Keratinocyte (primary cell): ENCODE measurements at regions not wholly inside any gene's neighbourhood (a gene's known extent, or its start where the extent isn't known, plus 50 kb on each side); places are given as distances from the start of the nearest gene placed in this dataset.

Experiments used
- CTCF ChIP-seq, 3 experiments: IDR thresholded peaks in 1 of 3; conservative IDR thresholded peaks in 1 of 3; optimal IDR thresholded peaks in 1 of 3; 2 replicates in 2 of 3; 3 replicates in 1 of 3; pipeline versions ENCODE3 to v1.5.1; 2011; ENCODE audit warnings: low read length in 3 of 3, mild to moderate bottlenecking in 3 of 3, moderate library complexity in 2 of 3, control low read depth in 1 of 3, inconsistent platforms in 1 of 3; ENCODE audit not compliant: insufficient read depth in 2 of 3; ENCODE audit errors: extremely low read depth in 1 of 3
- EZH2 ChIP-seq: IDR thresholded peaks from one replicate; pipeline ENCODE4 v1.6.1; 2012; ENCODE audit warnings: inconsistent platforms, mild to moderate bottlenecking, low read length, moderate library complexity

- TF ChIP-seq CTCF (optimal IDR thresholded peaks at IDR 0.05 in 1 of 3, IDR thresholded peaks at IDR 0.05 in 1 of 3, conservative IDR thresholded peaks at IDR 0.05 in 1 of 3; ENCODE audit: extremely low read depth in 1 of 3, insufficient read depth in 2 of 3, low read length in 3 of 3): no peak
- TF ChIP-seq EZH2: no peak
Observed at GRCh38 chr21:16956824-16957223, 556.0 kb upstream of the CXADR start.
